ENCODE measurements at regions not wholly inside any gene's neighbourhood (a gene's known extent, or its start where the extent isn't known, plus 50 kb on each side); places are given as distances from the start of the nearest gene placed in this dataset.

GRCh38 chr22:26968859-26969523 lies 311.6 kb downstream of the MIAT start:
- no peak overlapping the region for H2BK120ac ChIP-seq (replicated peaks; ENCODE audit: low read depth, low read length)
- peaks cover 9% of the 10 kb centered on the region; the same call in 1 of the 2 replicates for H3K23me2 ChIP-seq (ENCODE audit: low read depth, low read length)
- H2BK15ac ChIP-seq (ENCODE audit: low read length): no peak overlapping the region
- no peaks in the 10 kb centered on the region for H3K27me3 ChIP-seq (replicated peaks in 1 of 4; ENCODE audit: control insufficient read depth in 3 of 4, extremely low read depth in 1 of 4, insufficient read depth in 3 of 4, low read length in 3 of 4)
- H3K56ac ChIP-seq (replicated peaks; ENCODE audit: insufficient read length, low read depth, low read length): no peak overlapping the region
- TF ChIP-seq HDAC6 (IDR thresholded peaks at IDR 0.05; ENCODE audit: low read depth, low read length) (no peak), RBBP5 (IDR thresholded peaks at IDR 0.05; ENCODE audit: borderline replicate concordance, low read depth, low read length) (no peak), CHD2 (IDR thresholded peaks at IDR 0.05; ENCODE audit: low read length) (no peak), KDM1A (IDR thresholded peaks at IDR 0.05; ENCODE audit: borderline replicate concordance, low read length) (no peak), MAFK (IDR thresholded peaks at IDR 0.05; ENCODE audit: low read depth, low read length) (no peak), SIRT6 (IDR thresholded peaks at IDR 0.05; ENCODE audit: low read length) (no peak)
- FAIRE-seq (no peak), DNase-seq (ENCODE audit: low read depth in 1 of 2, low spot score in 2 of 2) (no peak)
- no peak overlapping the region for H4K8ac ChIP-seq (ENCODE audit: extremely low read depth, insufficient read depth, low read length)
- H3K4me3 ChIP-seq (ENCODE audit: extremely low read depth in 1 of 4, insufficient read depth in 2 of 4, low read depth in 3 of 4, low read length in 4 of 4): no peak overlapping the region
- 89% methylated on average over 6 of the region's 6 CpGs; no CpG with 5 or more reads in 1 of the 2 experiments for WGBS, 2 experiments (ENCODE audit: extremely low coverage in 1 of 2, insufficient coverage in 1 of 2, insufficient read length in 1 of 2, insufficient replicate concordance in 2 of 2, low coverage in 1 of 2, low lambda C conversion rate in 2 of 2, missing lambda C conversion rate in 1 of 2)
- H3K4me2 ChIP-seq (ENCODE audit: insufficient read depth in 1 of 2, low read depth in 2 of 2, low read length in 2 of 2): no peak overlapping the region
- no peak overlapping the region for H3K23ac ChIP-seq (ENCODE audit: insufficient read length)
- H3K4ac ChIP-seq (replicated peaks; ENCODE audit: insufficient read length, low read depth, low read length): no peak overlapping the region
- CTCF ChIA-PET (ENCODE audit: partially characterized antibody): interaction anchor here (1.2 kb wide), 1 partner anchor 8 kb away, joined by 3 read pairs; no protein-coding TSS in a partner anchor
- no peaks in the 10 kb centered on the region for H3K36me3 ChIP-seq (ENCODE audit: control insufficient read depth in 2 of 4, insufficient read depth in 4 of 4, low read length in 3 of 4)
- no peaks in the 10 kb centered on the region for H4K20me1 ChIP-seq (replicated peaks in 1 of 2; ENCODE audit: control insufficient read depth in 1 of 2, insufficient read depth in 2 of 2, low read length in 2 of 2)
- no peaks in the 10 kb centered on the region for H3K79me2 ChIP-seq (ENCODE audit: control insufficient read depth in 1 of 2, insufficient read depth in 2 of 2, low read length in 2 of 2)
- no peak overlapping the region for H2AK5ac ChIP-seq (ENCODE audit: low read depth, low read length)
- no peak overlapping the region for H4K91ac ChIP-seq (replicated peaks; ENCODE audit: insufficient read length, low read length)
- H2AFZ ChIP-seq (ENCODE audit: low read length): no peak overlapping the region
- H2BK12ac ChIP-seq (ENCODE audit: low read depth, low read length): no peak overlapping the region
- no peak overlapping the region for H3K27ac ChIP-seq (ENCODE audit: low read depth, low read length)
- H3K14ac ChIP-seq (ENCODE audit: insufficient read length): no peak overlapping the region
- no peak overlapping the region for H3K18ac ChIP-seq (ENCODE audit: extremely low read depth, low read length)
- H3K9ac ChIP-seq (replicated peaks in 1 of 4; ENCODE audit: extremely low read depth in 1 of 4, low read depth in 3 of 4, low read length in 3 of 4): no peak overlapping the region
- no peaks in the 10 kb centered on the region for H3K4me1 ChIP-seq (replicated peaks in 1 of 4; ENCODE audit: control insufficient read depth in 3 of 4, insufficient read depth in 4 of 4, low read length in 3 of 4)
- H2BK20ac ChIP-seq (ENCODE audit: low read length): no peak overlapping the region; the same call in 1 of the 2 replicates
- POLR2A ChIA-PET (ENCODE audit: partially characterized antibody): interaction anchor here (1.0 kb wide), 1 partner anchor 10 kb away, joined by 3 read pairs; no protein-coding TSS in a partner anchor
- no peak overlapping the region for H2BK5ac ChIP-seq (ENCODE audit: low read depth, low read length)
- H3K79me1 ChIP-seq (ENCODE audit: low read depth, low read length): no peaks in the 10 kb centered on the region
- no peak overlapping the region for H4K5ac ChIP-seq (ENCODE audit: insufficient read length, low read depth, low read length)
- no peaks in the 10 kb centered on the region for H3K9me3 ChIP-seq (ENCODE audit: insufficient read depth in 2 of 2, low read depth in 1 of 2, low read length in 1 of 2)

Measured in H1 (cell line).